Fibroblast of peridontal ligament (primary cell): ENCODE measurements at regions not wholly inside any gene's neighbourhood (a gene's known extent, or its start where the extent isn't known, plus 50 kb on each side); places are given as distances from the start of the nearest gene placed in this dataset.

Experiments used
- DNase-seq: peaks from one replicate; pipeline ENCODE4 v3.0.0-alpha.2; 2010; ENCODE audit errors: extremely low read depth

DNA sequence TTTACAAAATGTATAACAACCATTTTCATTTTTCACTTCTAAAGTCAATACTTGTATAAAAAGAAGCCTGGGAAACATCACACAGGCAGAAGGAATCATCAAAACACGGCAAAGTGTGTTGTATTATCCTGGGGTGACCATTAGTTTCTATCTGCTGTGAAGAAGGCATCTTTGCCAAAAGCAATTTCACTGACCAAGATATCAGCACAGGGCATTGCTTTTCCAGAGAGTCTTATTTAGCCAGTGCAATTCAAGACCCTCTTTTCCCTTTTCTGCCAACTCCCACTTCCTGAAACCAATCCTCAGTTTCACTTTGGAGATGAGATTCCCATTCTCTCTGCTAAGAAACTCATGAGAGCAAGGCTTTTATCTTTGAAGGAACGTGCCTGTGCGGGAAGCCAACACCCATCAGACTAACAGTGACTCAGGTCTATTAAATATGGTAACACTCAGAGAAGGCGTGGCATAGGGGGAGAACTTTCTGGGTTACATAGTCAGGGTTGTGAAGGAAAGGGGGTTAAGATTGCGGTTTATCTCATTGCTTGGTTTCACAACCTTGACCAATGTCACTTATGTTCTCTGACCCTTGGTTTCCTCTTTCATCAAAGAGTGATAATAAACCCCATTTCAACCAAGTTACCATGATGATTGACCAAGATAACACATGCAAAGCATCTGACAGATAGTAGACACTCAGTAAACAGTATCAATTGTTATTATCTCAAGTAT, 666.9 kb upstream of the KLF4 start:
- DNase-seq: no peak

DNA sequence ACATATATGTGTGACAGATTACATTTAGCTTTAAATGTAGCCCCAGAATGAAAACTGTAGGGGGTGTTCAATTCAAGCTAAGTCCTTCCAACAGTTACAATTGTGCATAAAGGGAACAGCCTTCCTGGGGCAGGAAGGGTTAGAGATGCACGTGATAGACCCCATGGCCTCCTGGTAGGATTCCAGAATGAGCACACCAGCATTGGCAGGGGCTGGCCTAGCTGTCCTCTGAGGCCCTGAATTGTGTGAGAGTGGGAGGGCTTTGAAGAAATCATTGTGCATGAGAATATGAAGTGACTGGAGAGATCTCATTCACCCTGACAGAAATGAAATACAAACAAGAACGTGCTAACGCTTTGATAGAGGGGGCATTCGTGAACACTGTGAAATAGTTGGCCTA, 663.8 kb upstream of the KLF4 start:
- DNase-seq: no peak

DNA sequence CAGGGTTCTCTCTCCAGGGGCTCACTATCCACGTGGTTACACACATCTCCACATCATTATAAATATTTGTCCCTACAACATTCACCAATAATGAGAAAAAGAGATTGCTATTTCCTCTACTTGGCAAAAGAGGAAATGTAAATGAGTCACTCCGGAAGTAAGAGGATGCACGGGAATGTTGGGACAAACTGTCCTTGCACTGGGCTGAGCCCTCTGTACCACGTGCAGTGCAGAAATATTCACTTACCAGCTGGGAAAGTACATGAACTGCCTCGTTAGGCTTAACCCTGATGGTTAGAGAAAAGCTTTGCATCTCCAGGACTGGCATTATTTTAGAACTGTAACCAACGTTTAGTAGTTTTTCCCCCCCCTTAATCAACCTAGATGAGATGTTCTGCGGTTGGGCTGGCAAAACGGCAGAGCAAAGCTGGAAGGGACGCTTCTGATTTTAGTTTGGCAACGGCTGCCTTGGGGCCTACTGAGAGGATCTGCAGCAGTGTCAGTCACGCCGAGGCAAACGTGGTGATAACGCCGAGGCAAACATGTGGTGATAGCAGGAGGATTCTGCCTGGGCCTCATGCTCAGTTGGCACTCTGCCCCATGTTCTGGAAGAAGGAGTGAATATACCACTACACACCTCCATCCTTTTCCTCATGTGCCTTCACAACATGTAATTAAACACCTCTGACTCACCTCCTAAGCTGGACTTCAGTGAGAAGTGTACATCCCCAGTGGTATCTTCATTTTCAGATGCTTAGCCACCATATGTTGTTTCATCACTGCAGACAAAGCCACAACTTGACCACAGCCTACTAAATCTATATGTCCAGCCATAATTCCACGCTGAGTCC, 661.4 kb upstream of the KLF4 start:
- peak; percentile 58 for DNase-seq

DNA sequence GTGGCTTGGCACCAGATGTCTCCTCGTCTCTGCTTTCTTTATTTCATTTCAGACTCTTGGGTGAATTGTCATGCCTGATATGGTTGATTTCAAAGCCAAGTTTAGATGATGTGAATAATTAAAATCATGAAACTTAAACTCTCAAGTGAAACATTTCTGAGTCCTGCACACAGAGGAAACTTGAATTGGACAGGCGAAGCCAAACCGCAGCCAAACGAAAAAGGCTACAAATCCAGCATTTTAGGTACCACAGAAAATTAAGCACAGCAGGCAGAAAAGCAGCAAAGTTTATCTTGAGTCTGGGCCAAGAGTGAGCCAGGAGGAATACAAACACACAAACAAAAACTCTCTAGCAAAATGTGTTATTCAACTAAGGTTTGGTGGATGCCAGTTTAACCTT, 659.8 kb upstream of the KLF4 start:
- peak; percentile 83 for DNase-seq

DNA sequence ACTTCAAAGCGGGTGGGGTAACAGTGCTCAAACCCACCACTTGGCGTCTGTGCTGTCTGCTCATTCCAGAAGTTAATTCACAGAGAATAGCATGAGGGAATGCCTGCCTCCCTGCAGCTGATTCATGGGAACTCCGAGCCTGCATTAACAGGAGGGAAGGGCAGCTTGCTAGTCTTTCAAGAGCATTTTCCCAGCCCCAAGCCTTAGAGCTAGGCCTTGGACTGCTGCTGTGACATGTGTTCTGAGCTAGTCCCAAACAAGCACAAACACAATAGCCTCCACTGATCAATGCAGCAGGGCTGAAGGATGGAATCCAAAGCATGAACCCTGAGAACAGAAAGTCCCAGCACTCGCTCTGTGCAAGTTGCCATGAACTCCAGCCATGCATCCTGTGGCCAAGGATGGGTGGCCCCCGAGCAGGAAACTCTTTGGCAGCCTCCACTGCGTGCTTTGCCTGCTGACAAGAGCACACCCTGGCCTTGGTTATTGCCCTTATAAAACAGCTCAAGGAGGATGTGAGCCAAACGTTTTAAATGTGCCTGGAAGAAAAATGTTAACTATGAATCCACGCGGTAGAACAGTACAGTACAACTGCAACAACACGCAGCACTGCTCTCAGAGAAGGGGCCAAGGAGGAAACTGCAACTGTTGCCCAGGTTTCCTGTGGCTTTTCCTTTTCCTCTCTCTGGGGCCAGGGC, 653.1 kb upstream of the KLF4 start:
- peak; percentile 86 for DNase-seq

DNA sequence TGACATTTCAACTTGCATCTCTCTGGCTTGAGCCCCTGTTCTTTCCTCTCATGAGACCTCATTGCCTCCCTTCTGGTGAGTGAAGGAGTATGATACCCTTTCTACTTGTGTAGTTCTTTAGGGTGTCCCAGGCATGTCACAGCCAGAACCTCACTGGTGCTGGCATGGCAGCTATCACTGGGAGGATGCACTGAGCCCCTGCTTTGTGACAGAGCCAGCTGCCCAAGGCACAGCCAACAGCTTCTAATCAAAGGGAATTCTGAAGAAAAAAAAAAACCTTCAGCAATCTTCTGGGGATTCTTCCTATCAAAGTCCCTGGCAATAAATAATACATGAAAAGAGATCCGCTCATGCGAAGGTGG, 652.6 kb upstream of the KLF4 start:
- no peak for DNase-seq

DNA sequence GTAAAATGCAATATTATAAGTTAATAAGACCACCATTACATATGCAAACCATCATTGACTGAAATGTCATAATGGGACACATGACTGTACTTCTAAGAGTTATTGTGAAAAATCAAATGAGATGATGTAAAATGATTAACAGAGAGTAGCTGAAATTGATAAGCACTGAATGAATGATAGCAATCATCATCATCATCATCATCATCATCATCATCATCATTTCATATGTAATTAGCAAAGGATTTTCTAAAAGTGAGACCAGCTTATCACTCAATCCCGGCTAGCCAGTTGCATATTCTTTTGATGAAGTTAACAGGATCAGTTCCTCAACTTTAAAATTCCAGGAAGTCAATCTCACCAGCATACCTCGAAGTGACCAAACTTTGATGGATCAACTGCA, 650.3 kb upstream of the KLF4 start:
- no peak for DNase-seq

DNA sequence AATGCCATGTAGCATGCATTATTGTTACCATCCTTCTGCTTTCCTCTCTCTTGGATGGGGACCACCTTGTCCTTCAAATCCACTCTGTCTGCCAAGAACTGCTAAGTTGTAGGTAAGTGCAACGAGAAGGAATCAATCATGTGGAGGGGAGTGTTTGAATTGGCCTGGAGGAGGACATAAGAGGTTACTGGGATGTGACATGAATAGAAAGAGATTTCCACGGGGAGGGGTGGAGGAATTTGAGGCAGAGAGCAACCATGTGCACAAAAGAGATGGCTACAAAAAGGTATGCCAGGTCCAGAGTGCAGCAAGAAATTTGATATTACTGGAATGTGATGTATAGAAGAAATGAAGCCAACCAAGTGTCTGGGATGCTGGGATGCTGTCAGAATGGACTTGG, 648.9 kb upstream of the KLF4 start:
- DNase-seq: no peak

DNA sequence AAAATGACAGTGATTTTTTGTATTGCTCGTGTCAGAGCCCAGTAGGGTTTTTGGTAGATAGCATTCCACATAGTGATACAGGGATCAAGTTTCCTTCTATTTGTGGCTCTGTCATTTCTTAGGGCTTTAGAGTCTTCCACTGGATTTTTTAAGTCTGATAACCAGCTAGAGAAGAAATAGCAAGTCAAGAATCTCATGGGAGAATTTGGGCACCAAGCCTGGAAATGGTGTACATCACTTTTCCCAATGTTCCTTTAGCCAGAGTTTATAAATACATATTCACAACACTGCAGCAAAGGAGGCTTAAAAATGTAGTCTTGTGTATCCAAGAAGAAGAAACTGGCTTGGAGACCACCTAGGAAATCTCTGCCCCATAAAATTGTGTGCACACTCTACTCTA, 647.1 kb upstream of the KLF4 start:
- peak; percentile 88 for DNase-seq

DNA sequence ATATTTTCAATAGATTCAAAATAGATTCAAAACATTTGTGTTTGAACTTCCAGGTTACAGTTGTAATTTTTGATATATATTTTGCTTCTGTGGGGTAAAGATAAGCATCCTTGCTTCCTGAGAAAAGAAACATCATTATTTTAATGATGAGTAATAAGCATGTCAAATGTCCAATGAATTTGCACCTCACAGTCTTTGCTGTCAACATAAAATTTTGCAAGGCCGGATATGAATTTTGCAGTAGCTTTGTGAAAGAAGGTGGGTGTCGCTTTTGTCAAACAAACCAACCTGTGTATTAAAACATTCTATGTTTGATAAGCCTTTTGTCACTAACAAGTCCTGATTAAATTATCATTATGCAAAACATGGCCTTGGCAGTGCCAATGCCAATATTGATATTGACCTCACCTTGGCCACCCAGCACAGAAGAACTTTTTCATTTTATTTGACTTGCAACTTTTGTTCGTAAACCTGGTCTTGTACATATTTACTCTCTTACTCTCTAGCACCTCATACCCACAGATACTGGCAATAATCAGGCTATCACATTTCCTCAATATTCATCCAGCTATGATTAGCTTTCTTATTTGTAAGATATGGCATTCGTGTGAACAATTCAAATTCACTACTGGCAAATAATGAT, 645.0 kb upstream of the KLF4 start:
- no peak for DNase-seq

DNA sequence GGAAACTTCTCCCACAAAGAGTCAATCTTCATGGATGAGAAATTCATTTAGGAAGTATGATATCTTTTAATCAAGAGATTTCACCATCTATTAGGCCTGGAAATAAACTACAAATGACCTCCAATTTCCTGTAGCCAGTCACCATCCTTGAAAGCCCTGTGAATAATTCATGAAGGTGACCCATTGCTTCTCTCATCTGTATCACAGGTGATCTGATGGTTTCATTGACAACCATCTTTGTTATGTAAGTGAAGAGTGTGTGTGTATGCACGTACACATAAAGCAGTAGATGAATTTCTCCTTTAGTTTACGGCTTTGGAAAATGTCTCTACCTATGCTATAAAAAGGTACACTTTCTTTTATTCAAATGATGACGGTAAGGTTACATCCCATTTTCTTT, 644.1 kb upstream of the KLF4 start:
- DNase-seq: no peak

DNA sequence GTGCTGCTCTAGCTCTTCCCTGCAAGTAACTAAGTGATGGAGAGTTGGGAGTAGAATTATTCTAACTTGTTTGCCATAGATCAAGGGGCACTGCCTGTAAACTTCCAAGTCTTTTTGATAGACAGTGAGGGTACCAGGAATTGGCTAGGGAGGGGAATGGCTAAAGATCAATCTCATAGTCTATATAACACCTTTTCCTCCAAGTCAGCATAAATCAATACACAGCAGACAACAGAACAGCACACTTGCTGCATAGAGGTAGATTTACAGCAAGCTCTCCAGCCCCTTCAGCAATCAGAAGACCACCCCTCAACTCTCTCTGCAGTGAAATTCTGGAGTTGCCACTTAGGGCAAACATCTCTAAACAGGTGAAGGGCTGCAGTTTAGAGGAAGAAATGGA, 643.5 kb upstream of the KLF4 start:
- DNase-seq: no peak

DNA sequence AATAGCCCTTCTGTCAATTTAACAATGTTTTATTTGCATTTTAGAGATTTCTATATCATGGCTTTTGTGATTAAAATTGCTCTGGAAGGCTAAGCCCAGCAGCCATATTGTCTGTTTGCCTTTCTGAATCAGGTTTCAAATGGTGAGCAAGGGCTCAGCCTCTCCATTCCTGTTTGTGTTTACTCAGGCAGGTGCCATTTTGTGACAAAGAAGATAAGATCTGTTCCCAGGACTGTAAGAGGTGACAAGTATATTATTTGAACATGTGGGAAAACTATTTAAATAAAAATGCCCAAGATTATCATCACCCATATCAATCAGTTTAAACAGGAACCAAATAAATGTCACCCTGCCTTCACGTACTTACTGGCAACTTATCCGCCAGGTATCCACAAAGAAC, 641.3 kb upstream of the KLF4 start:
- DNase-seq: no peak

DNA sequence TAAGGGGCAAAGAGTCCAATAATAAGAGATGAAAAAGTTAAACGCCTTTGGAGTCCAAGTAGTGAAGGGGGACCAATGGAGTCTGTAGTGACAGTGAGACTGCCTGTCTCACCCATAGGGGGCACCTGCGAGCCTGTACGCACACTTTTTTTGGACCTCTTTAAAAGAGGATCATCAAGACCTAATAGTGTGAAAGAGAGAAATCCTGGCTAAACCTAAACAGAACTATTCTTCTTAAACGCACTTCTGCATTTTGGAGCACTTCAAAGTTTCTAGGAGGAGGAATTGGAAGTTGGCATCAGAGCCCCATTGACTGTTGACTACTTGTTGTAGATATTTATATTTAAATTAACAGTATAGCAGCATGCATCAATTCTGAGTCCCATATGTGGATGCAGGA, 636.1 kb upstream of the KLF4 start:
- DNase-seq: no peak

DNA sequence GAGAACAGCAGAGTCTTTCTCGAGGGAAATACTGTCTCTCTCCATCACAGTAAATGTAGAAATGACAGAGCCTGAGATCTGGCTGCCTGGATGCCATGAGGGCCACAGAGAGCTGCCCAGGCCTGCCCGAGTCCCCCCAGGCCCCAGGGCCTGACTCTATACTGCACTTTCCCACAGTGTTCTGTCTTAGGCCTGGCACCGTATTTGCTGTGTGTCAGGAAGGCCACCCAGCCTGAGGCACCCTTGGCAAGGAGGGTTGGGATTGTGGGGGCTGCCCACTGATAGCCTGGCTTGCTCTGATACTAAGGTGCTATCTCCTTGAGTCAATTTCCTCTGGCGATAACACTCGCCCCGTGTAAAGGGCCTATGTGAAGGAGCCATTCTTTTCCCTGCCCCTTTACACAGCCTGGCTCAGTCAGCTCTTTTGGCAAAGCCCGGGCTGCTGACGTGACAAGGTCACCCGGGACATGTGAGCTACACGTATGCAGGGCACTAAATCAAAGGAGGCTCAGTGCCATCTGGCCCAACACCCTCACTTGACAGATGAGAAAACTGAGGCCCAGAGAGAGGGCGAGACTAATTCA, 630.1 kb upstream of the KLF4 start:
- no peak for DNase-seq

DNA sequence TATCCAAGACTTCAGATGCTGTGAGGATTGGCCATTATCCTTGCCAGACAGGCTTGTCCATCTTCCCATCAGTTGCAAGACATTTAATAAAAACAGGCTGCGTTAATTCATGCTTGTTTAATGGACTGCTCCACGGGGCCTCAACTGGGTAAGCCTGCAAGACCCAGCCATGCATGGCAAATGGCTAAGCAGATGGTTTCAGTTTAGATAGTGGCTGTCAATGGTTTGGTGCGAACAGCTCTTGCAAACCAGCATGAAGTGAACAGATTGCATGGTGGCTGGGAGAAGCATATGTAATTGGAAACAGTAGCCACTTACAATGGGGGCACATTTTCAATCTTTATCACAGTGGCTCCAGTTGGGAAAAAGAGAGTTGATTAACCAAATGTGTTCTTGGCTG, 628.2 kb upstream of the KLF4 start:
- DNase-seq: peak; percentile 33

DNA sequence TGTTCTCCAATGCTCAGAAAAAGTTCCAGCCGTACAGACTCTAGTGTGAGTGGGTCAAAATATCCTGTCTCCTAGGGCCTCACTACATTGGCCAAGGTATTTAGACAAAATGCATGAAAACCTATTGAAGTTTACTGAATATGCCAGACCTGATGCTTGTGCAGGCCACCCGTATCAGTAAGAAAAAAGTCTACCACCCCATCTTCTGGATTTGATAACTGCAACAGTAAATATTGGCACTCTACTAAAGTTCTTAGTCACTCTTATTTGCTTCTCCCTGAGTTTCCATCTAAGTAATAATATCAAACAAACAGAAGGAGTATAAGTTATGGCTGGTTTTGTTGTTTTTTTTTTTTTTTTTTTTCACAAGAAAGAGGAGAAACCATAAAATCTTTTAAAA, 627.7 kb upstream of the KLF4 start:
- no peak for DNase-seq

DNA sequence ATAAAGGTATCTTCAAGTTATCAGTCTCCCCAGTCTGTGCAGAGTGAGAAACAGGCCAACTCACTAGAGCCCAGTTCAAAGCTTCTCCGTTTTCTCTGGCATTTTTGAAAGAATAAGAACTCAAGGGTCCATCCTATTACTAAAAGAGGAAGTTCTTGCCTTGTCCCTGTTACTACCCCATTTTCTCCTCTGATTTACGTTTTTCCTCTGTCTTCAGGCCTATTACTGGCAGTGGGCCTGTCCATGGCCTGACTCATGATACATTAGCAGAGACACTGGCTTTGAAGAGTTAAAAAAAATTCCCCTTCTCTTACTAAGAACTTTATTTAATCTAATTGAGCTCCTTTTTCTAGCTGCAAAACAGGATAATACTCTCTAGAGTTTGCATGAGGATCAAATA, 624.0 kb upstream of the KLF4 start:
- no peak for DNase-seq

DNA sequence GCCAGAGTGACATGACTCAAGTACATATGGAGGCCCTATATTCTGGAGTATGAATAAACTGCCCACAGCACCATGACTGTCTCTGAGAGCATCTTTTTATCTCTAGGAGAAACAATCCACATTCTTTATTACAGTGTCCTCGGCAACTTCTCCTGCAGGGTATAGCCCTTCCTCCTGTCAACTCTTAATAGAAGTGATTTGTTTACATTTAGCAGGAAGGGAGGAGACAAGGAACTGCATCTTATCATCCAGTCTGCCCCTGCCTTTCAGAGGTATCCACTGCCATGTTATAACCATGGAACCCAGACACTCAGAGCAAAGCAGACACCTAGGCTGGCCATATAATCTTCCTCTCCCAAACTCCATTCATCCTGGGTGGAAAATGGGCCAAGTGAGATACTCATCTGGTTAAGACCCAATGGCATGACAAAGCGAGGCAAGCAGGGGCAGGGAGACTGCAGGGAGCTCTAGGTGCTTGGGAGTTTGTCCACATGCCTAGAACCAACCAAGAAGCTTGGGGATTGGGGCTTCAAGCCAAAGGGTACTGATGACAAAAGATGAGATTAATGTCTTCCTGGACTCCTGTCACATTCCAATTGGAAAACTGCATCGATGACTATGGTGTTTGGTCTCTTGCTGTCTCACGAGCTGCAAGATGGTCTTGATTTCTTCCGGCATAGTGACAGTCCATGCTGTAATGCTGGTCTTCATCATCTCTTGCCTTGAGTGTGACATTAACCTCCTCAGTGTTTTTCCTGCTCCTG, 620.5 kb upstream of the KLF4 start:
- no peak for DNase-seq

DNA sequence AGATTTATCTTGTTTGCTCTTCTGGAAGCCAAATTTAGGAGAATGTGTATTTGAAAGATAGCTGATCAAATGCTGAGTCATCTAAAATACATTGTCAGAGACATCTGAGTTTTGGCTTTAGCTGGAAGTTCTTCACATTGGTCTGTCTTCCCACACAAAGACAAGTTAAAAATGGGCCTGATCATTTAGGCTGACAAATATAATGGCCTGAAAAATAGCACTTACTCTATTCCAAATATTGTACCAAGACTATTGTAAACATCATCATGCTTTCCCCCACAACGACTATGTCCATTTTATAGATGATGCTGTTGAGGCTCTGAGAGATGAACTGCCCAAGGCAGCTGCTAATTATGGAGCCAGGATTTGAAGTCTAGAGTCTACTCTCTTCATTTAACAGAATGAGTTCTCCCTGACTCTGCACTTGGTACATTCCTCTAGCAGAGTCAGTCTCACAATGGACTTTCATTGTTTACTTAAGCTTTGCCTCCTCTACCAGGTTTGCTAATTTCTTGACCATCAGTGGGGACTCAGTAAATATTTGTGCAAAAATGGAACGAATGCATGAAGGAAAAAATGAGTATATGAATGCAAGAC, 619.4 kb upstream of the KLF4 start:
- peak; percentile 78 for DNase-seq
